OCI-LY7 (cell line): ENCODE measurements at regions not wholly inside any gene's neighbourhood (a gene's known extent, or its start where the extent isn't known, plus 50 kb on each side); places are given as distances from the start of the nearest gene placed in this dataset.

Source experiments
- BruUV-seq: library from RNA; stranded (reverse); fragments of 400-500 nt; replicated peaks from 2 replicates; lab custom pipeline; 2021; lab: Mats Ljungman, UMichigan
- CTCF ChIA-PET: fragments of 300-600 bp; sonication (Branson Sonifier 250); formaldehyde crosslinking; loops from one replicate; lab custom pipeline; 2022; ENCODE audit warnings: antibody characterized with exemption; ENCODE audit not compliant: unreplicated experiment; lab: Charles Lee
- POLR2A ChIA-PET: fragments of 300-600 bp; sonication (Branson Sonifier 250); formaldehyde crosslinking; loops from one replicate; lab custom pipeline; 2022; ENCODE audit warnings: antibody characterized with exemption; lab: Charles Lee
- DNase-seq: peaks from one replicate; pipeline ENCODE4 v3.0.0-alpha.2; 2015; ENCODE audit warnings: low spot score
- H2AFZ ChIP-seq: fragments of 200-600 bp; sonication (generic), shearing (Covaris generic); 2 replicates; pipeline ENCODE4 v1.6.1; 2014; ENCODE audit warnings: mild to moderate bottlenecking, antibody characterized with exemption, low read length, moderate library complexity
- H3K27ac ChIP-seq: fragments of 200-600 bp; sonication (generic); 2 replicates; pipeline ENCODE4 v1.5.1; 2014; ENCODE audit warnings: mixed run types, low read depth, mild to moderate bottlenecking, moderate library complexity, low read length, inconsistent platforms; ENCODE audit not compliant: poor library complexity, severe bottlenecking
- H3K36me3 ChIP-seq: fragments of 200-600 bp; sonication (generic); 2 replicates; pipeline ENCODE4 v1.6.1; 2014; ENCODE audit warnings: mild to moderate bottlenecking, antibody characterized with exemption, low read length, moderate library complexity, mixed read lengths; ENCODE audit not compliant: insufficient read depth
- H3K4me1 ChIP-seq: fragments of 200-600 bp; sonication (generic); 2 replicates; pipeline ENCODE4 v1.5.1; 2014; ENCODE audit warnings: mild to moderate bottlenecking, low read length; ENCODE audit not compliant: insufficient read depth, poor library complexity, severe bottlenecking
- H3K4me2 ChIP-seq: fragments of 200-600 bp; sonication (generic); 2 replicates; pipeline ENCODE4 v1.6.1; 2014; ENCODE audit warnings: mild to moderate bottlenecking, low read length
- H3K4me3 ChIP-seq: fragments of 200-600 bp; sonication (generic); 2 replicates; pipeline ENCODE4 v1.5.1; 2014; ENCODE audit warnings: mild to moderate bottlenecking, low read depth, low read length; ENCODE audit not compliant: poor library complexity, severe bottlenecking
- H3K79me2 ChIP-seq: fragments of 200-600 bp; sonication (generic); 2 replicates; pipeline ENCODE4 v1.6.1; 2016; ENCODE audit warnings: low read depth, mild to moderate bottlenecking, low read length, moderate library complexity, mixed read lengths; ENCODE audit not compliant: insufficient read depth
- H3K9me2 ChIP-seq: fragments of 200-600 bp; sonication (generic); 2 replicates; pipeline ENCODE4 v1.6.1; 2016; ENCODE audit warnings: mild to moderate bottlenecking, low read length, mixed read lengths; ENCODE audit not compliant: insufficient read depth
- H3K9me3 ChIP-seq: fragments of 200-600 bp; sonication (generic); 2 replicates; pipeline ENCODE4 v1.6.1; 2014; ENCODE audit warnings: mild to moderate bottlenecking, mixed run types, low read length, mixed read lengths
- H4K20me1 ChIP-seq: fragments of 200-600 bp; sonication (generic); 2 replicates; pipeline ENCODE4 v1.6.1; 2014; ENCODE audit warnings: mild to moderate bottlenecking, antibody characterized with exemption, low read length, moderate library complexity, mixed read lengths; ENCODE audit not compliant: insufficient read depth
- EZH2phosphoT487 ChIP-seq: fragments of 200-600 bp; sonication (generic); IDR thresholded peaks from 2 replicates; pipeline ENCODE4 v1.6.1; 2018; ENCODE audit warnings: low read depth, borderline replicate concordance, mild to moderate bottlenecking, mixed run types, antibody characterized with exemption, low read length, moderate library complexity, mixed read lengths
- intact Hi-C: fragments of 100-400 bp; cut with micrococcal nuclease; formaldehyde crosslinking; loops from one replicate; pipeline ENCODE4 v1.10.0; 2022; ENCODE audit not compliant: unreplicated experiment
- TF ChIP-seq, protein P1 (sequence below): fragments of 200-600 bp; sonication (generic); conservative IDR thresholded peaks from 2 replicates; pipeline ENCODE4 v1.5.1; 2014; ENCODE audit warnings: mild to moderate bottlenecking, antibody characterized with exemption, low read length, moderate library complexity, mixed read lengths

DNA sequence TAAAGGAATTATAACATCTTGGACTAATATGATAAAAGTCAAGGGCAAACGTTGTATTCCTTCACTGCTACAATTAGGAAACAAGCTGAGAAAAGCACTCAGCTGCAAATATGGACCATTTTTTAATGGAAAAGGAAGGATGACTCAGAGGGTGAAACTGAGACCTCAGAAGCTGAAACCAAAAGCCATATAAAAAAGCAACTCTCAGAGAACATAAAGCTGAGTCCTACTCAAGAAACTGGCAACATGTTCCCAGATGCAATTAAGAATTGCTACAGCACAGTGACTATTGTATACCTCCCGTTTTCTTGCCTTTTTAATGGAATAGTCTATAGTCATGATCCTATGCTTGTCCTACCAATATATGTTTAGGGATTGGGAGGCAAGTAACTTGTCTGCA is 1106.4 kb upstream of the INTU start:
- no peaks in the 10 kb centered on the region for H4K20me1 ChIP-seq
- no peaks in the 10 kb centered on the region for H3K79me2 ChIP-seq
- ChIA-PET CTCF (no interaction called here), POLR2A (interaction anchor here (0.6 kb wide), 1 partner anchor 319 kb away, joined by 5 read pairs; no protein-coding TSS in a partner anchor)
- H3K27ac ChIP-seq: no peak overlapping the region
- no peaks in the 10 kb centered on the region for H3K36me3 ChIP-seq
- DNase-seq: no peak
- no peaks in the 10 kb centered on the region for H3K9me2 ChIP-seq
- H3K4me3 ChIP-seq: no peak overlapping the region
- H3K9me3 ChIP-seq: no peaks in the 10 kb centered on the region
- no TSS peak for BruUV-seq
- TF ChIP-seq, protein P1, sequence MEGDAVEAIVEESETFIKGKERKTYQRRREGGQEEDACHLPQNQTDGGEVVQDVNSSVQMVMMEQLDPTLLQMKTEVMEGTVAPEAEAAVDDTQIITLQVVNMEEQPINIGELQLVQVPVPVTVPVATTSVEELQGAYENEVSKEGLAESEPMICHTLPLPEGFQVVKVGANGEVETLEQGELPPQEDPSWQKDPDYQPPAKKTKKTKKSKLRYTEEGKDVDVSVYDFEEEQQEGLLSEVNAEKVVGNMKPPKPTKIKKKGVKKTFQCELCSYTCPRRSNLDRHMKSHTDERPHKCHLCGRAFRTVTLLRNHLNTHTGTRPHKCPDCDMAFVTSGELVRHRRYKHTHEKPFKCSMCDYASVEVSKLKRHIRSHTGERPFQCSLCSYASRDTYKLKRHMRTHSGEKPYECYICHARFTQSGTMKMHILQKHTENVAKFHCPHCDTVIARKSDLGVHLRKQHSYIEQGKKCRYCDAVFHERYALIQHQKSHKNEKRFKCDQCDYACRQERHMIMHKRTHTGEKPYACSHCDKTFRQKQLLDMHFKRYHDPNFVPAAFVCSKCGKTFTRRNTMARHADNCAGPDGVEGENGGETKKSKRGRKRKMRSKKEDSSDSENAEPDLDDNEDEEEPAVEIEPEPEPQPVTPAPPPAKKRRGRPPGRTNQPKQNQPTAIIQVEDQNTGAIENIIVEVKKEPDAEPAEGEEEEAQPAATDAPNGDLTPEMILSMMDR: no peak
- no peak for TF ChIP-seq EZH2phosphoT487
- no peaks in the 10 kb centered on the region for H3K4me1 ChIP-seq
- intact Hi-C loops: no loop called here
- no peak overlapping the region for H2AFZ ChIP-seq
- no peak overlapping the region for H3K4me2 ChIP-seq

DNA sequence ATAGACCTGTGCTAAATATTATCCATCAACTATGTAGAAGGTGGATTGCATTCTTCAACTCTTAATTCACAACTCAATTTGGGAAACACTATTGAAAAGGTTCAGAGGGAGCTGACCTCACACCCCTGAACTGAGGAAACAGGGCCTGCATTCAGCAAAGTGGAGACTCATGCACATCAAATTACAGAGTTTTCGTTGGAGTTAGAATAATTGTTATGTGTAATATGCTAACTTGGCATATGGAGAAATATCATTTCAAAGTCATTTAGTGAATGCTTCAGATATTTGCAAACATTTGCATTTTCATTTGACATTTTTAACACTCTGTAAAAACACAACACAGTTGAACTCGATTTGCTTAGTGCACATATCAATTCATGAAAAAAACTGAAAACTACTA is 1102.8 kb upstream of the INTU start:
- CTCF ChIA-PET: no interaction called here
- TF ChIP-seq, protein P1: no peak
- no peak for TF ChIP-seq EZH2phosphoT487

DNA sequence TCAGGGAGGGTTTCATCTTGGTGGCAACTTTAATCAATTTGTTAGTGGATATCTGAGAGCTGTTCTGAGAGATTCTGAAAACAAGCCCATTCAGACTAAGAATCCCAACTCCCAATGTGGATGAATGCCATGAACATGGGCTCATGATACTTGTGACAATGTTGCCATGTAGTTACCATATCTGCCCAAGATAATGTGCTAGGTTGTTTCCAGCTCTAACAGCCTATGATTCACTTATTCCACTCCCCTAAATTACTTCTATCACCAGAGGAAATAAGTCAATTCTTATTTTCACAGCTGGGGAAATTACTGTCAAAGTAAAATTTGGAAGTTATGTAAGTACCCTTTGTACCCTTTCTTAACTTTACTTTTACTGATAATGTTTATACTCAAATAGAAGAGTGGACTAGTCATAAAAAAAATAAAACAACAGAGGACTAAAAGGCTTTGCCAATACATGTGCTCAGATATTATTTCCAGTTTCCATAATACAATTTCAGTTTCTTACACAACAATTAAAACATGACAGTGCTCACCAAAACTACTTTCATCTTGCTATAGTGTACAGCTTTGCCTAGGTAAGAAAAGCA is 1101.7 kb upstream of the INTU start:
- no peak overlapping the region for H2AFZ ChIP-seq
- ChIA-PET CTCF (no interaction called here), POLR2A (no interaction called here)
- intact Hi-C loops: no loop called here
- no peaks in the 10 kb centered on the region for H3K79me2 ChIP-seq
- BruUV-seq: no TSS peak
- TF ChIP-seq, protein P1: no peak
- no peak for TF ChIP-seq EZH2phosphoT487
- no peaks in the 10 kb centered on the region for H3K9me3 ChIP-seq
- no peaks in the 10 kb centered on the region for H3K36me3 ChIP-seq
- no peak for DNase-seq
- no peak overlapping the region for H3K4me2 ChIP-seq
- H4K20me1 ChIP-seq: no peaks in the 10 kb centered on the region
- no peaks in the 10 kb centered on the region for H3K9me2 ChIP-seq
- no peak overlapping the region for H3K4me3 ChIP-seq
- no peaks in the 10 kb centered on the region for H3K4me1 ChIP-seq
- no peak overlapping the region for H3K27ac ChIP-seq

More for the DNA sequence above, 1102.8 kb upstream of the INTU start:
- intact Hi-C loops: no loop called here
- H2AFZ ChIP-seq: no peak overlapping the region
- no TSS peak for BruUV-seq
- no peaks in the 10 kb centered on the region for H3K4me1 ChIP-seq
- no peaks in the 10 kb centered on the region for H3K79me2 ChIP-seq
- H3K27ac ChIP-seq: no peak overlapping the region
- DNase-seq: no peak
- no peak overlapping the region for H3K4me3 ChIP-seq
- no peak overlapping the region for H3K4me2 ChIP-seq
- H3K9me3 ChIP-seq: no peaks in the 10 kb centered on the region
- no peaks in the 10 kb centered on the region for H4K20me1 ChIP-seq
- POLR2A ChIA-PET: no interaction called here
- H3K36me3 ChIP-seq: no peaks in the 10 kb centered on the region
- H3K9me2 ChIP-seq: no peaks in the 10 kb centered on the region
